HG03469 (cell line): ENCODE measurements at regions not wholly inside any gene's neighbourhood (a gene's known extent, or its start where the extent isn't known, plus 50 kb on each side); places are given as distances from the start of the nearest gene placed in this dataset.
"Not testable (repeated sequence)": the region's sequence is repeated elsewhere in the genome, so short reads cannot be mapped to it uniquely, and the experiment has no call there.

ENCODE experiments used
- ATAC-seq: cut with Tn5 transposase; IDR thresholded peaks from one replicate; pipeline ENCODE4 v1.9.1; 2021; ENCODE audit warnings: mild to moderate bottlenecking, moderate library complexity, moderate number of reproducible peaks; ENCODE audit not compliant: unreplicated experiment

DNA sequence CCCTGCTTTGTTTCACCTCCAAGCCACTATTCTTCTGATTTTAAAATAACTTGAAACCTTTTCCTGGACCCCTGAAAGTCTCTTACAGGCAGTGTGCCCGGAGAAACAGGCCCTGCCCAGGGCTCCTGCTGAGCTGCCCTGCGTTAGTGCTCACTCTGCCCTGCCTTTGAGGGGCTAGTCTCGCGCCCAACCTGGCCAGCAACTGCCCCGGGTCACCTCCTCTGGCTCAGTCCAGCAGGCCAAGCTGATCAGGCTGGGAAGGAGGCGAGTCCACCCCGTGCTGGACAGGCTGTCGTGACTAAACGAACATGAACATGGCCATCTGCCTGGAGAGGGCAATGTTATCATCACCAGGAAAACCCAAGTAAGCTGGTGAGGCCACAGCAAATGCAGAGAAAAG lies 245.4 kb downstream of the ANKRD60 start:
- no peak for ATAC-seq

DNA sequence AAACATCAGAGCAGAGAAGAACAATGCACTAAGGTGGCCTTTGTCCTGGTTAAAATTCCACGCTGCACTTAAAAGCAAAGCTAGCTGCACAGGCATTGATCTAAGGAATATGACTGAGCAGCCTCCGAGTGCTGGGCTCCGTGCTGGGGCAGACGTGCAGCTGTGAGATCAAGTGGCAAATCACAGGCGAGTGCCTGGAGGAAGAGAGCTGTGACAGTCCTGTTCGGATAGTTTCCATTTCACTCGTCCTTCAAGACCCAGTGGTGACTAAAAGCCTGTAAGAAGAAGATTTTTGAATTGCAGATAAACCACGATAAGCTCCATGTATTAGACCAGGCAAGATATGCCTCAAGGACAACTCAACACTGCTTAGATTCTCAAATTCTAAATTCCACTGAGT lies 247.9 kb downstream of the ANKRD60 start:
- ATAC-seq: no peak

DNA sequence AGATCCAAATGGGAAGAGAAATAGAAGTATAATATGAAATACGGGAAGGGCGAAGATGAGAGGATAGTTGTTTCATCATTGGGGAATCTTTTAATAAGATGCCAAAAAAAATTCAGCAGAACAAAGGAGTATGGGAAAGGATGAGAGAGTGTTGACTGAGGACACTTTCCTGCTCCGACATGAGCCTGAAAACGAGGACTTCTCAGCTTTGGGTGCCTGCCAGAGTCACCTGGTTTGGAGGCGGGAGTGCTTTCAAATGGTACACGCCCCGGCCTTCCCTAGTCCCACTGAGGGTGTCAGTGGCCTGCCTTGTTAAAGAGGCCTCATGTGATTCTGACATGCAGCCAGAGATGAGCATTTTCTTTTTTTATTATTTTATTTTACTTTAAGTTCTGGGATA lies 250.9 kb downstream of the ANKRD60 start:
- no peak for ATAC-seq

DNA sequence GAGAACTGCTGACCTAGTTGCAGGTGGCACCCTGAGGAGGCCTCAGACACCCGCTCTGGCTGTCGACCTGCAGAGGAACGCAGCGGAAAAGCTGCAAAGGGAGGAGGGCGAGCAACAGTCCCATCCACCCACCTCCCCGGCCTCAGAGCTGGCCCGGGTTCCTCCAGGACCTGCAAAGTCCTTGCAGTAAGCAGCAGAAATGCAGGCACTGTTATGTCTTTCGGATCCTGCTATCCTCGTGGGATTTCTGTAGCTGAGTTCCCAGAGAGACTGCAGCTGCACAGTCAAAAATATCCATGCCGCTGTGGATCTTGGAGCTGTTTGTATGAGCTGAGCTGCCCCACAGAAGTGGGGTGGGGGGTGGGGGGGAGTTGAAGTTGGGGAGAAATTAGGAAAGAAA lies 251.3 kb downstream of the ANKRD60 start:
- no peak for ATAC-seq

DNA sequence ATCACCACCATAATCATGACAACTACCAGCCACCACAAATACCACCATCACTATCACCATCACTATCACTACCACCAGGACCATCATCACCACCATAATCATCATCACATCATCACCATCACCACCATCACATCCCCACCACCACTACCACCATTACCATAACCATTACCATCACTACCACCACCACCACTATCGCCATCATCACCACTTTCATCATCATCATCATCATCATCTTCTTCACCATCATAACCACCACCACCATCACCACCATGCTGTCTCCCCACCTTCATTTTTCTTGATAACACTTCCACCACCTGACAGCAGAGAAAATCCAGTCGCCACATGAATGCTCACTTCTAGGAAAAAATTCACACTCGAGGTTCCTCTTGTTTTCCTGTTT lies 253.6 kb downstream of the ANKRD60 start:
- no peak for ATAC-seq

DNA sequence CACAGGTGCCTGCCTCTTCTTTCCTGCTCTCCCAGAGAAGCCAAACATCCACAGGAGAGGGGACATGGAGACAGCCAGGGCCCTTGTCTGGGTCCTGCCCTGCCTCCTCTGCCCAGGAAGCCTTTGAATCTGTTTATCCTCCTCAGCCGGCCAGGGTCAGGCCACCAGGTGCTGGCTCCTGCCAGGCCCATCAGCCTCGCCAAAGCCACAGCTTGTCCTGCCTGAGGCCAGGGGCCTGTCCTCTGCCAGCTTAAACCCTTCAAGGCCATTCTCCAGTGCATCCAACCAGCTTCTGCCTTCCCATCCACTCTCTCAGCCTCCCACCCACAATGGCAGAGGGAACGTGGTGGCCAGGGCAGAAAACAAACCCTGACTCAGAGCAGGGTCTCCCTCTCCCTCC lies 254.6 kb downstream of the ANKRD60 start:
- no peak for ATAC-seq

DNA sequence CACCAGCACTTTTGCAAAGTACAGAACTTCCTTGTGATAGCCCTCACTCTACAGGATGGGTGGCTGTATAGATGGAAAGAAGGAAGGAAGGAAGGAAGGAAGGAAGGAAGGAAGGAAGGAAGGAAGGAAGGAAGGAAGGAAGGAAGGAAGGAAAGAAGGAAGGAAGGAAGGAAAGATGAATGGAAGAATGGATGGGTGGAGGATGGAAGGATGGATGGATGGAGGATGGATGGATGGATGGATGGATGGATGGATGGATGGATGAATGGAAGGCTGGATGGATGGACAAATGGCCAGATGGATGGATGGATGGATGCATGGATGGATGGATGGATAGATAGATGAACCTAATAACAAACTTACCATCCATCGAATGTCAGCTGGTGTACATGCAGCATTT lies 256.9 kb downstream of the ANKRD60 start:
- ATAC-seq: not testable (repeated sequence)

DNA sequence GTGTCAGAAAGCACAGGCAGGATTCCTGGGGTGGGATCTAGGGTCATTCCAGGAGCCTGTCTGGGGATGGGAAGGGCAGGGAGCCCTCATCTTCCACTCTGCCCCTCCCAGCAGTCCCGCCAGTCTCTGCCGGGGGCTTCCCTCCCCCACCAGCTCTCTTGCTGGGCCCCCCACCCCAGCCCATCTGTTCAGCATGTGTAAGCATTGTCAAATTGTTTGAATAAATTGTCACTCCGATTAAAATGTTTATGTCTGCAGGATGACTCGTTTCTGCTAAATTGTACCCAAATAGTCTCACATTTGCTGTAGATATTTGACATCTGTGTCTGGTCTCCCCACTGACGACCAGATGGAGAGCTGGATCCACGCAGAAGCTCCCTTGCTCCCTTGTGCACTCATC lies 257.6 kb downstream of the ANKRD60 start:
- ATAC-seq: no peak

DNA sequence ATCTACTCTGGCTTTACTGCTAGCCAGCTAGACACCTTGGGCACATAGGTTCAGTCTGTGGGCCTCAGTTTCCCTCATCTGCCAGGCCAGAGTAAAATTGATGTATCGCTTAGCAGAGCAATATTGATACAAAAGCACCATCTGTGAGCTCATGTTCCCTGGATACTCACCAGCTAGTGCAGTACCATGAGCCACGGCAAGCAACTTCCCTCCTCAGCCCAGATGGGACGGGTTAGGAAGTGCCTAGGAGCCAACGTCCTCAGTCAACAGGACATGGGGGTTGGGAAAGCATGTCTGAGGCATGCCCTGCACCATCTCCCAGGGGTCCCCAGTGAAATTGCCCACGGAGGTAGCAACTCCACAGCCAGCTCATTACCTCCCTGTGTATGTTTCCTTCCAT lies 258.3 kb downstream of the ANKRD60 start:
- ATAC-seq: no peak

DNA sequence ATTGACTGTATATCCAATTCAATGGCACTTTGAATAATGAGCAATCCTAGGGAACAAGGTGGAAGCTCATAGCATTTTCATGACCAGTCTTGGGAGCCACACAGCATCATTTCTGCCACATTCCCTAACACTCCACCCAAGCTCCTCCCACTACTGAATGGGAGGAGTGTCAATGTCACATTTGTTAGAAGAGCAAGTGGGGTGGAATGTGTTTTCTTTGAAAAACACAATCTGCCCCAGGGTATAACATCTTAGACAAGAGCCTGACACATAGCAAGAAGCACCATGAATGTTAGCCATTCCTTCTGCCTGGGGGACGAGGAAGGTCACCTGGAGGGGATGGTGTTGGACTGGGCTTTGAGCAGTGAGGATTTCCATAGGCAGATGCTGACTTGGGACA lies 258.3 kb upstream of the PMEPA1 start:
- no peak for ATAC-seq

DNA sequence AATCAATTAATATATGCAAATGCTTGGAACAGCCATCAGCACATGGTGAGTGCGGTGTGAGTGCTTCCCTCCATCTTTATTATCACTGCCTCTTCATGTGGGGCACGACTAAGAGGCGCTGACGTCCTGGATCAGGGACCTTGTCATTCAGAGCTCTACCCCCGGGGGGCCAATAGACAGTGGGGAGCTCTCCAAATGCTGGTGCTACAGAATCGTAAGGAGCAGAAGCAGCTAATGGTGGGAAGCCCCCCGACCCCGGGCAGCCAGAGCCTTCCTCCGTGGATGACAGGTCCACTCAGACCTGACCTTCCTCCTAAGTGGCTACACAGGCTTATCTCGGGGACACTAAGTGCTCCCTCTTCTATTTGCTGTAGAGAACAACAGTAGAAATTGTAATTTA lies 257.5 kb upstream of the PMEPA1 start:
- ATAC-seq: no peak

DNA sequence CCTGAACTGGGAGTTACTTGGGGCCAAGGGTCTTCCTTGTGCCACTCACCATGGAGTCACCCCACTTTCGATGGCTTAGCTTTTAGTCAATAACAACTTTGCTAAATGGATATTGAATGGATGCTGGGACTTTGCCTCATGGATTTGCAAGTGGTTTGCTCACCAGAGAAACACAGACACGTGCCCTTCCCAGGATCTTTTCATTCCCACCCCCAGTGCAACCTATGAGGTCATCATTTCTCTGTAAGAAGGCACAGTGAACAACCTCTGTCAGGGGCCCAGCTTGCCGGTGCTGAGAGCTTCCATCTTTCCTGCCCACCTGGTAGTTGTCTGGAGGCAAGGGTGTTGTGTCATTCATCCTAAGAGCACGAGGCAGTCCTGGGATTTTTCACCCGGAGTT lies 256.8 kb upstream of the PMEPA1 start:
- no peak for ATAC-seq

DNA sequence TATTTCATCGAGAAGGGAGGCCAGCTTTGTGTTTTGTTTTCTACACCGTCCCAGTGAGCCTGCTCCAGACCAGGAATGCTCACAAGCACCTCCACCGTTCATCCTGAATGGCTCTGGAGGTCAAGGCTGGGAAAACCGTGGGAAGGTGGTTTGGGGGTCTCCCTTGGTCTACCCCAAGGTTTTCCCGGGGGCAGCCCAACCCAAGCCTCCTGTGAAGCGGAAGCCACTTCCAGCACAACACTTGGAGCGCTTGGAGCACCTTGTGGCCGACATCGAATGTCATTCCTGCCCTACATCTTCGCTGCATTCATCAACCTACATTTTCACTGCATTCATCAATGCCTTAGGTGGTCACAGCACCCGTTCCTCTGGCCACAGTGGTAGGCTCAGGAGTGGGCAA lies 255.6 kb upstream of the PMEPA1 start:
- ATAC-seq: no peak

DNA sequence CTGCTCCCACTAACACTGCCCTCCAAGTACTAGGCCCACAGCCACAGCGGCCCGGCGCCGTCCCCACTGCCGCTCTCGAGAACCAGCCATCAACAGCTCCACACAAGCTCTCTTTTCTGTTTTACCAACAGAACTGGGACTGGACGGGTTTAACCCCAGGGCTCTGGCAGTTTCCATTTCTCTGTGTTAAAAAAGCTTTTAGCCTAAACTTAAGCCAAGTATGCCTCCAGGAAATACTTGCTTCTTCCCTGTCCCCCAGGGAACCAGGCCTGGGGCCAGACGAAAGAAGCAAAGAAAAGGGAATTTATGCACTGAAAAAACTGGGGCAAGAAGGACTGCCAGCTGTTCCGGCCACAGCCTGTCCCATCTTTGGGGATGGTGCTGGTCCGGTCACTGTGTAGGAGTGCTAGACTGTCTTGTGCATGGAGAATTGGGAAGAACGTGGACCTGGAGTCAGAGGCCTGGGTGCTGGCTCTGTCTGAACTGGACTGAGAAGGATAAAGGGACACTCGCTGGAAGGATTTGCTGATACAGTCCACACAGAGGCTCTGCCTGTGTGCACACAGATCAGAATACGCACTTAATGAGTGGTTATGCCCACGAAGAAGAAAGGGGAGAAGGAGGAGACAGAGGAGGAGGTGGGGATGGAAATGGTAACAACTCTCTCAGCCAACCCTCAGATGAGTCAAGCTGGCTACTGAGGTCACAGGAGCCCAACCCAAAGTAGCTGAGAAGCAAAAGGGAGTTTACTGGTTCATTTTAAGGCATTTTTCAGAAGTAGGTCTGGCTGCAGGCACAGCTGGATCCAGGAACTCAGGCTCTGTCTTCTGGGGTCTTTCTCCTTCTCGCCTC lies 254.4 kb upstream of the PMEPA1 start:
- ATAC-seq: no peak

DNA sequence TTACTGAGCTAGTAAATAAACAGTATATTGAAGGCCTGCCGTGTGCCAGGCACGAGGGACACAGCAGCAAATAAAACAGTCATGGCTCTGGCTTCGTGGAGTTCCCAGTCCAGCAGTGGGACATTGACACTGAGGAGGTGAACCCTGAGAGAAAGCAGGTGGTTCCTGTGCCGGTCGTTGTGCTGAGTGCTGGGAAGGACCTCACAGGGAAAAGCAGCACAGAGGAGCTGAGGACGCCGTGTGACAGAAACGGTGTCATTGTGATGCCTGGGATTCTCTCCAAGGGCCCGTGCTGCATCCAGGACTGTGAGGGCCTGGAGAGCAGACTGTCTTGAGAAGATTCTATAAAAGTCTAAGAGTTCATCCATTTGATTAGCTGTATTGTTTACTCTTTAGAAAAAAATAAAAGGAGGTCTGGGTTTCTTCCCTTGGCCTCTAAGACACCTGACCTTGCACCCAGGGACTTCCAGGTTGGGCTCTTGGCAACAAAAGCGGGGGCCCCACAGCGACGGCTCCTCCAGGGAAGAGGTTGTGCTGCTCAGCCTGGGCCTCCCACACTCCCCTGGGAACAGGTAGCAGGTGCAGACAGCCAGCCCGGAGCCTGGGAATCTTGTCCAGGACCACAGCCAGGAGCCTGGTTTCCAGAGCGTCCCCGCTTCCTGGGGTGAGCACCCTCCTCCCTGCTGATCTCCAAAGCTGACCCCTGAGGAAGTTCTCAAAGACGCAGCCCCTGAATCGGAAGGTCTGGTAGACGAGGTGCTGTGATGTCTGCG lies 251.2 kb upstream of the PMEPA1 start:
- no peak for ATAC-seq

DNA sequence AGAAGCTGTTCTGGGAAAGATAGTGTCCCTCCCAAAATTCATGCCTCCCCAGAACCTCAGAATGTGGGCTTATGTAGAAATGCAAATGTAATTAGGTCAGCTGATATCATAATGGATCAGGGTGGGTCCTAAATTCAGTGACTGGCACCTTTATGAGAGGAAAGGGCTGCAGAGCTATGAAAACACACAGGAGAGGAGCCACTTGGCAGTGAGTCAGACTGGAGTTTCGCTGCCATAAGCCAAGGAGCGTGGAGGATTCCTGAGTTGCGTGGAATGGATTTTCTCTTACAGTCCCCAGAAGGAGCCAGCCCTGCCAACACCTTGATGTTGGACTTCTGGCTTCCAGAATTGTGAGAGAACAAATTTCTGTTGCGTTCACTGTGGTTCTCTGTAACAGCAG lies 249.8 kb upstream of the PMEPA1 start:
- no peak for ATAC-seq

DNA sequence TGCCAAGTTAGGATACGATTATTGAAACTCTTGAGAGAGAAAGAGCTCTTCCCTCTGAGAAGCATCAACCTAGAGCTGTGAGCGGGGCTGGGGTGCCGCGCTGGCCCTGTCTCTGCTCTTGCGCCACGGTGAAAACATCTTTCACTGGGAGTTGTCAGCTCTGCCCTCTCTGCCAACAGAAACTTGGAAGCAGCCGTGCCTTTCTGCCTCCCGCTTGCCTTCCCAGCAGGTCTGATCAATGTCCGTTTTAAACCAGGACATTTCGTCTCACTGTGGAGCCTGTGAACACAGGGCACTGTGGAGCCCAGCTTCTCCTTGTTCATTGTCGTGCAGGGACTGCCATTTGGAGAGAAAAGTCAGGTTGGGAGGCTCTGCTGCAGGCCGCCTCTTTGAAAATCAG lies 249.2 kb upstream of the PMEPA1 start:
- no peak for ATAC-seq

DNA sequence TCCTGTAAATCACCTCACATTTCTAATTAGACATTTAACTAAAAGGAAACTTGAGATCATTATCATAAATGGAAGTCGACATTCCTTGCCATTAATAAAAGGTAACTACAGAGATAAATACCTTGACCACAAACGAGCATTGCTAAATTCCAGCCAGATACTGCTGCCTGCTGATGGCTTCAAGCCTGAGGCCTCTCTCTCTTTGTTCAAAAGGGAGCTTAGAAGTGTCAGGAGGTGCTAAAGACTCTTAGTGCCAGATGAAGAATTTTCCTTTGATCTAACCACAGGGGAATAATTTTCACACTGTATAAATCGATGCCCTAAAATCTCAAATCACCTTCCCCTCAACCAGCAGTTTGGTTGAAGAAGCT lies 248.2 kb upstream of the PMEPA1 start:
- ATAC-seq: no peak

DNA sequence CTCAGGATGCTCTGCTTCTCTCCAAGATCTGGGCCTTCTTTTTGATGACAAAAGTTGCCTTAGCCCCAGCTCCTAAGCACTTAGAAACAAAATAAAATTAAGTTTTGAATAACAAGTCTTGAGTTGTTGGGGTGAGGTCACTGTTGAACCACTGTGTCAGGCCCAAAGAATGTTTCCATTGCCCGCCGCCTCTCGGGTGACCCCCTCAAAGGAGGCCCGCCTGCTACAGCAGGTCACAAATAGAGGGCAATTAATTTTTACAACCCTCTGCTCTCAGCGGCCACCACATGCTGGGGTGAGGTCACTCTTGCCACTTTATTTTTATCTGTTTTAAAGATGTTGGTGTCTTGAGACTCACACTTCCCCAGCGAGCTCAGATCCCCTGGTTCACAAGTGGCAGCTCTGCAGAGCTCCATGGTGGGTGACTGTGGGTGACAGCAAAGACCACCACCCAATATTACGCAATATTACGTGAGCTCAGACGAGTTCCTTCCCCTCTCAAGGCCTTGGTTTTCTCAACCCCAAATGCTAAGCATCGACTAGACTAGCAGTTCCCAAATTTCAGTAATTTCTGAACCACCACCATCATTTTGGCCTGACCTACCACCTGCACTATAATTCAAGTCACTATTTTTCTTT lies 247.7 kb upstream of the PMEPA1 start:
- ATAC-seq: no peak

DNA sequence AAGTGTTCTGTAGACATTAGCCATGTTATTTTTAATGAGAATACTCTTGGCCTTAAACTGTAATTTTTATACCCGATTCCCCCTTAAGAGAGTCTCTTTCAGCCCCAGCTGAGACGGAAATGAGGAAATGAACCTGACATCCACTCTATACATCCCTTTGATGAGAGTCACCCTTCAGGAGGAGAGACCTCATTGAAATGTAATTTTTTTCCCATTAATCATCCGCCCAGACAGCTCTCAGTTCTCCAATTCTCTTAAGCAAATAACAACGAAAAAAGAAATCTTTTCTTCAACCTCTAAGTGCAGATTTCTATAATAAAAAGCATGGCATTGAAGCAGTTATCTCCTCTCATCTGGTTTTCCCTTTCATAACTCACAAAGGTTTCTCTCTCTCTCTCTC lies 243.8 kb upstream of the PMEPA1 start:
- no peak for ATAC-seq

DNA sequence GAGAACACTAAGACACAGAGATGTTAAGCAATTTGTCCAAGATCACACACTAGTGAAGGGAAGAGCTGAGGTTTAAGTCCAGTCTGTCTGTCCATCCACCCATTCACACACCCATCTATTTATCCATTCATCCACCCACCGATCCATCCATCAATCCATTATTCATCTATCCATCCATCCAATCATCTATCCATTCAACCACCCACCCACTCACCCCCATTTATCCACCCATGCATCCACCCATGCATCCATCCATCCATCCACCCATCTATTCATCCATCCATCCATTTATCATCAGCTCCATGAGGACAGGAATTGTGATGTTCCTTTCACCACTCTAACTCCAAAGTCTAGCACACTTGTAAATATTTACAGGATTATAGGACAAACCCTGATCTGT lies 242.3 kb upstream of the PMEPA1 start:
- ATAC-seq: no peak

DNA sequence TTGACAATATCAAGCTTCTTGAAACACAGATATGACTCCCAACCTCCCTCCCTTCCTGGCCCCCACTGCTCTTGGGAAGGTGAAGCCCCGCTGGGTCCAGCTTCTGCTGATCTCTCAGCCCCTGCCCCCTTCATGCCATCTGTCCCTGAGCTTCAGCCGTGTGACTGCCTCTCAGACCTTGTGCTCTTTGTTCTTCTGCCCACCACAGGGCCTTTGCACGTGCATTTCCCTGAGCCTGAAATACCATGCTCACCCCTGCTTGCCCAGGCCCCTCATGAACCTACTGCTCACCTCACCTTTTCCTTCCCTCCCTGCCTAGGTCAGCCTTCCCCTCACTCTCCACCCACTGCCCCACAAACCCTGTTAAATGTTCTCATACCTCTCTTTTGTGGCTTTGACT lies 241.7 kb upstream of the PMEPA1 start:
- ATAC-seq: no peak
